ENCODE measurements at regions not wholly inside any gene's neighbourhood (a gene's known extent, or its start where the extent isn't known, plus 50 kb on each side); places are given as distances from the start of the nearest gene placed in this dataset.

GRCh38 chr11:100592619-100593260, 94.3 kb upstream of the ARHGAP42 start:
- no peak for TF ChIP-seq CTCF (conservative IDR thresholded peaks at IDR 0.05; ENCODE audit: low read depth, low read length)
- TF ChIP-seq EZH2 (IDR thresholded peaks at IDR 0.05; ENCODE audit: borderline replicate concordance, low read depth, low read length, poor library complexity, severe bottlenecking), result no peak

Measured in A673 (cell line).